ENCODE measurements at regions not wholly inside any gene's neighbourhood (a gene's known extent, or its start where the extent isn't known, plus 50 kb on each side); places are given as distances from the start of the nearest gene placed in this dataset.

DNA sequence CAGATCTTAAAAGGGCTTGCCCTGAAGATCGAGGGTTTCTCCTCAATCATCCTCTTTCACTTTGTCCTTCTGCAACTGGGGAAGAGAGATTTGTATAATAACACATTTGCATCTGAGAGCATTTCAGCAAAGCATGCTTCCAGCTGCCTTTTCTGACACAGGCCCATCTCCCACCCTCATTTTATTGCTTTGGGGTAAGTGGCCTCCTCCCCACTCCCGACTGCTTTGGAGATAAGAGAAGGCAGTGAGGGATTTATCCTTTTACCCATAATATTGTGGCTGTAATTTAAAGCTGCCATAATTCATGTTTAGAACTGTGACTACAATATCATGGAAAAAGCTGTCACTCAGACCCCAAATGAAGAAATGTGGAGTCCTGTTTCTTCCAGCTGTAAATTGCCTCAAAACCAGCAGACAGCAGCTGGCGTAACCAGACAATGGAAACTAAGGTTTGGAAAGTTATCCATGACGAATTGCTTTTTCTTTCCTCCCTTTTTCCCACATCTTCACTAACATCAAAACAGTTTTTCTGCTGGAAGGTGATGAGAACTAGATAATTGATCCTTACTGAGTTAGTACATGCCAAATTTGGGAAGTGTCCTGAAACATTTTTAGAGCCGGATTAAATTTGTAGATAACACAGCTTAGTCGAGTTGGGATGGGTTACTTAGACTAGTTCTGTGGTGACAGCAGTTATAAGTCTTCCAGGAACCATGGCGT is 104.2 kb upstream of the PFN2 start:
- DNase-seq (ENCODE audit: extremely low read depth in 1 of 2, low read depth in 1 of 2), result no peak

DNA sequence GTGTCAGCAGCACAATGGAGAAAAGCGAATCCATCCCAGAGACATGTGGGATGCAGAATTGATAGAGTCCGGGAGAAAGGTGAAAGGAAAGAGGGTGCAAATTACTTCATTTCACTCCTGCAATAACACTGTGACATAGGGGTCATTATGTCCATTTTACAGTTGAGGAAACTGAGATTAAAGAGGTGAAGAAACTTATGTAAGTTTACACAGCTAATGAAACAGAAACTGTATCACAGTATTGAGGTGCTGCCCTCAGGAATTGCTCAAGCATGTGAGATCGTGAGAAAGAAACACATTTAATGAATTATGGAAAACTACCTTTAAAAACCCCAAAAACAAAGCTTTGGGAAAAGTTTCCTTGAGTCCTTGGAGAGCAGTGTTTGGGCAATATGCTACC is 103.6 kb upstream of the PFN2 start:
- no peak for DNase-seq (ENCODE audit: extremely low read depth in 1 of 2, low read depth in 1 of 2)

DNA sequence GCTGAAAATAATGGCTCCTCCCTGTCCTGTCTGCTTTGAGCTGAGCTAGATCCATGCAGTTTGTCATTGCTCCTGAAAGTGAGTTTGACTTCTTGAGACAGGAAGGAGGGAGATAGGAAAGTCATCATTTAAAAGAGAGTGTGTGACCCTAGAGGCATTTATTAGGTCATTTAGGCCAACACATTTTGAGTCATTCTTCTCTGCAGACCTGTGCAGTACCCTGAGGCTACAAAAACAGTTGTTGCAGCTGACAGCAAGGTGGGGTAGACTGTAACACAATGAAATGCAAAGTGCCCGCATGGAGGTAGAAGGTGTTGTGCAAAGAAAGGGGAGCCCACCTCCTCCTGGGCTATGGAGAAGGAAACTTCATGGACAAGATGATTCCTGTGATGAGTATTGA is 102.8 kb upstream of the PFN2 start:
- DNase-seq (ENCODE audit: extremely low read depth in 1 of 2, low read depth in 1 of 2), result no peak

DNA sequence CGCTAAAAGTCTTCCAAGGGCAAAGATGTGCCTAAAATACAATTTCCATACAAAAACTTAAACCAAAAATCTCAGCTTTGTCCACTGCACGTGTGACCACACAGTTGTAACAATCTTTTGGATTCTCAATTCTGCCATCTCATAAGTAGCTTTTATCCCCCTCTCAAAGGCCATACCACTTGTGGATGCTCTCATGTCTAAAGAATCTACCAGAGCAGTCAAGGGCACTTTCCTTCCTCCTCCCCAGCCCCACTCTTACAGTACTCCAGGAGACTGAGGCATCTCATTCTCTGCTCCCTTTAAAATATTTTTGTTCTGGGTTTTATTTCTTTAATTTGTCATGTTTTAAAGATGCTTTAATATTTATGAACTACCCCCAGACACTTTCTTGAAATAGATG is 102.3 kb upstream of the PFN2 start:
- no peak for DNase-seq (ENCODE audit: extremely low read depth in 1 of 2, low read depth in 1 of 2)

GRCh38 chr3:150072576-150072975 is 101.9 kb upstream of the PFN2 start:
- no peak for DNase-seq (ENCODE audit: extremely low read depth in 1 of 2, low read depth in 1 of 2)

DNA sequence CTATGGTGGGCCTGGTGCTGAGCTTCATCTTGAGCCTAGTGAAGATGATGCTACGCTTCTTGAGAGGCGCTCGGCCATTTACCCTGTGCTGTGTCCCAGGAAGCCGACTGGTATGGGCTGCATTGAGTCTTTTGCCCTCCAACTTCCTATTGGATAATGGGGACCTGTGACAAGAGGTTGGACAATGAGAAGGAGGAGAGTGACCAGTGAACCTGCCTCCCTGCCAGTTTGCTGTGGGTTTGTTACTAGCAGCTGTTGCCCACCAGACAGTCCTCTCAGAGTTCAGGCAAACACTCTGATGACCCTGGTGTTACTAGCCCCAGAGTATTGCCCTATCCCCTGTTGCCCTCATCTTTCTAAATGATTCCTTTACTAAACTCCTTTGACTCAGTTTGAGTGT is 99.6 kb upstream of the PFN2 start:
- no peak for DNase-seq (ENCODE audit: extremely low read depth in 1 of 2, low read depth in 1 of 2)

GRCh38 chr3:150069633-150070032 is 98.9 kb upstream of the PFN2 start:
- no peak for DNase-seq (ENCODE audit: extremely low read depth in 1 of 2, low read depth in 1 of 2)

DNA sequence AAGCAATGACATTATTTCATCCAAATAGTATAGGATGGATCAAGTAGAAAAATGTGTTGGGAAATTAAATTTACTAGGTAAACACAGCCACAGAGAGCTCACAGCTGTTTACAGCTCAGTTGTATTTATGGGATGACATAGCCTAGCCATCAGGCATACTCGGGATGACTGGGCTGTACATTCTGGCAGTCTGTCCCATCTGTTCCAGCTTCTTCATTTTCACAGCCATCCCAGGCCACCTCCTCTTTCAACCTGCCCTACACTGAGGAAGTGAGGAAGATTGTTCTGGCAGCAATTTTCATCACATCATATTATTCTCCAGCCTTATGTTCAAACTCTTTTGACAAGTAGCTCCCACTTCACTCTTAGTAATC is 98.4 kb upstream of the PFN2 start:
- DNase-seq (ENCODE audit: extremely low read depth in 1 of 2, low read depth in 1 of 2), result no peak

DNA sequence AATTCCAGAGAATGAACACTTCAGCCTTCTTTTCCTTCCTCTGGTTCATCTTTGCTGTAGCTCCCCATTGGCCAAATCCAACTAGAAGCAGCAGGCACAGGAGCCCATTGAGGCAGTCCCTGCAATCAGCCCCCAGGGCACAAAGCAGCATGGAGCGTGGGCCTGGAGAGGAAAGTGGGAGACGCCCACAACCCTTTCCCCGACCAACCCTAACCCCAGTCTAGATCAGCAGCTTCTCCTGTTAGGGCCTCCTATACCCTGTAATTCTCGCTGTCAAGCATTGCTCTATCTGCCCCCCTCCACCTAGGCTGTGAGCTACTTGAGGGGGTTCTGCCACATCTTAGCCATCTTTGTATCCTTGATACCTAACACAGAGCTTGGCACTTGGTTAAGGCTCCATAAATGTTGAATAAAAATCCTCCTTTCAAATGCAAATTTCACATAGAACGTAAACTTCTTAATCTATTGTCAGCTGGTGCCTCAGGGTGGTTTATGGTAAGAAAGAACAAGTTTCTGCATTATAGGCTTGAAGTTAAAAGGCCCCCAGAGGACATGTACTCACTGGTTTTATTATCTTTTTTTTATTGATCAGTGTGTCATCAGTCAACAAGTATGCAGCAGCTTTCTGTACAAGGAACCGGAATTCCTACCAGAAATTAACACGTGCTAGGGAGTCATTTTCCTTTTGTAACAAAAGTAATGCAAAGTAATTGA is 97.9 kb upstream of the PFN2 start:
- DNase-seq (ENCODE audit: extremely low read depth in 1 of 2, low read depth in 1 of 2), result no peak

- DNase-seq (ENCODE audit: extremely low read depth in 1 of 2, low read depth in 1 of 2), result no peak
These were observed 96.9 kb upstream of the PFN2 start for GRCh38 chr3:150067561-150067960.

DNA sequence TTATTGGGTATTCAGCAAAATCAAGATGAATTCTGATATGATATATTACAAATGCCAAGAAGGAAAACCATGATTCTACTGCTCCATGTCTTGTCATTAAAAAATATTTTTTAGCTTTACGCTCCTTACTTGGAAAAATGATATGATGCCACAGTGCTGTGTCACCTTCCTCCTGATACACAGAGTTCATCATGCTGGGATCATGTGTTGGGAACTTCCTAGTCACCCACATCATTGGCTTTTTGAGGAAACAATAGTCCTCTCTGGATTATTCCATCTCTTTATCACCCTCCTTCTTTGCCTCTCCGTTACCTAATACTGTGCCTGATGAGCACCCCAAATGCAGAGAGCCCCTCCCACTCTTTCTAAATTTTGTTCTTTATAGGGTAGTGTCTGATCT is 94.3 kb upstream of the PFN2 start:
- no peak for DNase-seq (ENCODE audit: extremely low read depth in 1 of 2, low read depth in 1 of 2)

DNA sequence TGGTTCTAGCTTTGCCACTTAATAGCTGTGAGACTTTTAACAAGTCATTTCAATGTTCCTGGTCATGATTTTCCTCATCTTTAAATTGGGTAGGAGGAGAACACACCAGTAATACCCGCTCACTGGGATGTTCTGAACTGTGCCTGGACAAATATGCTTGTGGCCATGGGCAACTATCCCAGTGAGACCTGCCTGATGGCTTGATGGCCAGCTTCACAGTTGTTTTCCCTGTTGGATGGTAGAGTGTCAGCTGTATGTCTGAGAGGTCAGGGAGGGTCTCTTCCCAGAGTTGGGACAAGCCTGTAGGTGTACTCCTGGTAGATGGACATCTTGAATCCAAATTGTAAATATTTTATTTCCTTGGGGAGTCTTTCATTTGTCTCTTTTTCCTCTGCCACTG is 92.5 kb upstream of the PFN2 start:
- no peak for DNase-seq (ENCODE audit: extremely low read depth in 1 of 2, low read depth in 1 of 2)

DNA sequence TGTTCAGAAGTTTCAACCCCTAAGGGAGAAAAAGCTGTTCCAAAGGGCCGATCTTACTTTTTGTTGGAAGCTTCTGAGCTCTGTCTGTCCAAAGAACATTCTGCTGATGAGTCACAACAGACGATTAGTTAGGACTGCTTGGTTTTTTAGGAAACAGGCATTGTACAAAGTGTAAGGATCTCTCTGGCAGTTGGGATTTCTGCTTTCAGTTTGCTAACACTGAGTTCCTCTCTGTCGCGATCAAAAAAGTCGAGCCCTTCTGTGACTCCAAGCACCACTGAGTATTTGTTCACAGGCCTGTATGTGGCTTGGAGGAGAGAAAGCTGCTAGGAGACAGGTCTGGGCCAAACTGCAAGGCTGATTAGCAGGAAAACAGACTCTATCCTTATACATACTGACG is 91.8 kb upstream of the PFN2 start:
- DNase-seq (ENCODE audit: extremely low read depth in 1 of 2, low read depth in 1 of 2), result no peak

- no peak for DNase-seq (ENCODE audit: extremely low read depth in 1 of 2, low read depth in 1 of 2)
These were observed 90.8 kb upstream of the PFN2 start for GRCh38 chr3:150061288-150062024.

DNA sequence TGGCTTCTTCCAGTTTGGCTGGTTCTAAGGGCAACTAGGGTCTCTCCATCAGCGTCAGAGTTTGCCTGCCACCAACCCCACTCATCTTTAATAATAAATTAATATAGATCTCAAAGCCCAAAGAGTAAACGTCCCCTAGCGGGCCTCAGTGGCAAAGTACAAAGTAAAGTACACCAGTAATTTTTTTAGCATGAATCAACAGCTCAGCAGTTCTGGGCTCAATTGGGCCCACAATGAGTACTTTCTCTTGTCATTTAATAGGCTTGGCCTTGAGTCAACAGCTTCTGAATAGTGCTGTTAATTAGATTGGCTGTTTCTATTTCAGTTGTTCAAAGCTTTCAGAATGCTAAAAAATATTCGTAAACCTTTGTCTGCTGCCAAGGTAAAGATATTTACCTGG is 89.0 kb upstream of the PFN2 start:
- no peak for DNase-seq (ENCODE audit: extremely low read depth in 1 of 2, low read depth in 1 of 2)

DNA sequence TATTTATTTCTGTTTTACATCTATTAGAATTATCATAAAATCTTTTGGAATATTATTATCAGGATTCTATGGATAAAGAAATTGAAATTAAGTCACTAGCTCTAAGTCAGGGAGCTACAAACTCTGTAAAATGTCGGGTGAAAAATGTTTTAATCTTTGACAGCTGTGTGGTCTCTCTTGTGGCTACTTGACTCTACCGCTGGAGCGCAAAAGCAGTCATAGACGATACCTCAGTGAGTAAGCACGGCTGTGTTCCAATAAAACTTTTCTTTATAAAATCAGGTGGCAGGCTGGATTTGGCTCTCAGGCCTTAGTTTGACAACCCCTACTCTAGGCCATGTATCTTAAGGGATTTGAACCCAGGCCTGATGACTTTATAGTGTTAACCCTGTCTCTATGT is 88.5 kb upstream of the PFN2 start:
- no peak for DNase-seq (ENCODE audit: extremely low read depth in 1 of 2, low read depth in 1 of 2)

DNA sequence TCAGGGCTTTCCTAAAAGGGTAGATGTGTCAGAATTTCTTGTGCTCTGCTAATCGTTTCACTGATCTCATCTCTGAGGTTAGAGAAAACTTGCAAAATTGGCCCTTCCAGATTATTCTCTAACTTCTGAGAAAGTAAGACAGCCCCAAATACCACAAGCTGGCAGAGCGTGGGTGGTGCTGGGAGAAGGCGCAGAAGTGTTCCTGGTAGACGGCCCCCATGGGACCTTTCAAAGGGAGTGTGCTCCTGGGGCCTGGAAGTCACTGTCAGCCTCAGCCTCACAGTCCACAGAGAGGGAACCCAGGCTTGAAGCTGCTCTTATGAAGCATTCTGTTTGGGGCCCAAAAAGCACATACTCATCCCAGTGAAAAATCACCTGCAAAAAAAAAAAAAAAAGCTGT is 86.5 kb upstream of the PFN2 start:
- DNase-seq (ENCODE audit: extremely low read depth in 1 of 2, low read depth in 1 of 2), result no peak

- DNase-seq (ENCODE audit: extremely low read depth in 1 of 2, low read depth in 1 of 2), result no peak
These were observed 84.6 kb upstream of the PFN2 start for GRCh38 chr3:150055332-150055731.

DNA sequence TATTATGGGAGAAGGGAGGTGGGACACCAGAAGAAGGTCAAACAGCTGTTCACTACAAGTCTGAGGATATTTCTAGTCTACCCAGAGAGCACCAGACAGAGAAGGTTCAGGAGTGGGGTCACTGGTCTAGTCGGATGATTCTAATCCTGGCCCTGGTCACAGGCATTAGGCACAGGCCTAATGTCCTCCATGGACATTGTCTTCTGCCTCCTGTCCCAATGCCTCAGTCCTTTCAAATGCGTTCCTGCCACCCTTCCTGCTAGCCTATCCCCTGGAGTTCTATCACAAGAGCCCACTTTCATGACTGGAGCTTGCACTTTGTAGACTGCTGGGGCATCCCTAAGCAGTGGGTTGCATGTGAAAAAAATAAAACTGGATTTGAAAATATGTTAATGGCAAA is 83.9 kb upstream of the PFN2 start:
- DNase-seq (ENCODE audit: extremely low read depth in 1 of 2, low read depth in 1 of 2), result no peak

GRCh38 chr3:150050510-150050909 is 79.8 kb upstream of the PFN2 start:
- DNase-seq (ENCODE audit: extremely low read depth in 1 of 2, low read depth in 1 of 2), result no peak

GRCh38 chr3:150049317-150049716 is 78.6 kb upstream of the PFN2 start:
- no peak for DNase-seq (ENCODE audit: extremely low read depth in 1 of 2, low read depth in 1 of 2)

GRCh38 chr3:150041877-150042276 is 71.2 kb upstream of the PFN2 start:
- no peak for DNase-seq (ENCODE audit: extremely low read depth in 1 of 2, low read depth in 1 of 2)
